Panc1 (cell line): ENCODE measurements at regions not wholly inside any gene's neighbourhood (a gene's known extent, or its start where the extent isn't known, plus 50 kb on each side); places are given as distances from the start of the nearest gene placed in this dataset.

ENCODE experiments used
- ATAC-seq: fragments of 200-7000 bp; cut with Tn5 transposase; 2 replicates; pipeline ENCODE4 v1.9.1; 2020; ENCODE audit warnings: mild to moderate bottlenecking, moderate library complexity
- BruUV-seq: library from RNA; stranded (reverse); fragments of 400-500 nt; replicated peaks from 2 replicates; lab custom pipeline; 2021; lab: Mats Ljungman, UMichigan
- CTCF ChIA-PET: fragments of 300-600 bp; sonication (Branson Sonifier 250); formaldehyde crosslinking; loops from one replicate; lab custom pipeline; 2022; ENCODE audit warnings: antibody characterized with exemption; lab: Charles Lee
- POLR2A ChIA-PET: fragments of 300-600 bp; sonication (Branson Sonifier 250); formaldehyde crosslinking; loops from one replicate; lab custom pipeline; 2022; ENCODE audit warnings: antibody characterized with exemption; lab: Charles Lee
- DNase-seq: peaks from one replicate; pipeline ENCODE4 v3.0.0-alpha.2; 2010; ENCODE audit warnings: low read depth, low spot score
- H3K27ac ChIP-seq: 2 replicates; pipeline ENCODE4 v1.5.1; 2011; ENCODE audit warnings: mild to moderate bottlenecking, low read length, inconsistent platforms
- H3K27me3 ChIP-seq: fragments of 200-500 bp; sonication (Bioruptor generic); 2 replicates; pipeline ENCODE4 v1.6.0; 2014; ENCODE audit warnings: low read length, inconsistent platforms; ENCODE audit not compliant: control insufficient read depth, insufficient read depth
- H3K36me3 ChIP-seq: fragments of 200-500 bp; sonication (Bioruptor generic); 2 replicates; pipeline ENCODE4 v1.5.1; 2014; ENCODE audit warnings: inconsistent platforms, mild to moderate bottlenecking, low read length, moderate library complexity; ENCODE audit not compliant: control insufficient read depth, insufficient read depth
- H3K4me1 ChIP-seq: 2 replicates; pipeline ENCODE4 v1.5.1; 2011; ENCODE audit warnings: inconsistent platforms, mild to moderate bottlenecking, low read length, moderate library complexity; ENCODE audit not compliant: control insufficient read depth, insufficient read depth
- H3K4me3 ChIP-seq, 2 experiments: 2 replicates each; pipeline ENCODE4 v1.5.1; 2011 to 2012; ENCODE audit warnings: low read depth in 2 of 2, low read length in 2 of 2, mild to moderate bottlenecking in 2 of 2, inconsistent platforms in 1 of 2, moderate library complexity in 1 of 2
- H3K9me3 ChIP-seq: fragments of 200-500 bp; sonication (Bioruptor generic); 2 replicates; pipeline ENCODE4 v1.5.1; 2014; ENCODE audit warnings: low read depth, mild to moderate bottlenecking, inconsistent platforms, low read length, moderate library complexity; ENCODE audit not compliant: control insufficient read depth, insufficient read depth
- POLR2AphosphoS5 ChIP-seq: IDR thresholded peaks from 2 replicates; pipeline ENCODE4 v1.6.1; 2012; ENCODE audit warnings: mild to moderate bottlenecking, low read depth, low read length, moderate library complexity
- SIN3A ChIP-seq: IDR thresholded peaks from 2 replicates; pipeline ENCODE4 v1.6.1; 2012; ENCODE audit warnings: low read depth, mild to moderate bottlenecking, low read length, moderate library complexity, borderline replicate concordance; ENCODE audit not compliant: insufficient read depth
- TCF7L2 ChIP-seq: IDR thresholded peaks from 2 replicates; pipeline ENCODE4 v1.6.1; 2011; ENCODE audit warnings: mild to moderate bottlenecking, low read depth, low read length, inconsistent platforms
- in situ Hi-C: cut with HindIII; loops from 2 replicates; pipeline ENCODE4 v1.10.0; 2016; ENCODE audit warnings: low sequenced_read_pairs, low pct_unique_long_range_greater_than_20kb
- intact Hi-C: fragments of 100-400 bp; cut with micrococcal nuclease; formaldehyde crosslinking; loops from one replicate; pipeline ENCODE4 v1.10.0; 2022; ENCODE audit not compliant: unreplicated experiment
- TF ChIP-seq, protein P1 (sequence below): fragments of 450-650 bp; IDR thresholded peaks from 2 replicates; pipeline ENCODE4 v1.5.1; 2017; ENCODE audit warnings: mild to moderate bottlenecking
- TF ChIP-seq, protein P2 (sequence below), 2 experiments: IDR thresholded peaks; 2 replicates each; pipeline ENCODE4 v1.6.1; 2011 to 2012; ENCODE audit warnings: low read depth in 2 of 2, control low read depth in 1 of 2, low read length in 1 of 2, mild to moderate bottlenecking in 1 of 2, moderate library complexity in 1 of 2; ENCODE audit not compliant: insufficient read depth in 1 of 2

DNA sequence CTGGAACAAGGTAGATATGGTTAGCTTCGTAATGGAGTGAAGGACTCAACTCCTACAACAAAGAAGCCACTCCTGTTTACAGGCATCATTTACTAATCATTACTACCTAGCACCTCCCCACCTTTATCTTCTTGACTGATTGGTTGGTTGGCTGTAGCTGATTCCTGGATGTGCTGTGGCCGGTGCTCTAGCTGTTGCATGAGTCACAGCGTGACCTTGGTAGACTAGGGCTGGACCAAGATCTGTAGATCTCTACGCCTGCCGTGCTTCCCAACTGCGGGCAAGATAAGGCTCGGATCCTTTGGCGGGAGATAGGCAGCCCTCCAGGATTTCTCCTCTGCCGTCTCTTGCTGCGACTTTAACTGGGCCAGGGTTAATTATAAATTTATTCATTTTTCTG is 194.3 kb upstream of the SOX11 start:
- intact Hi-C loops (no loop called here), in situ Hi-C loops (no loop called here)
- Histone ChIP-seq H3K4me1 (no peaks in the 10 kb centered on the region), H3K36me3 (no peaks in the 10 kb centered on the region), H3K9me3 (no peaks in the 10 kb centered on the region), H3K27ac (no peak overlapping the region), H3K27me3 (no peaks in the 10 kb centered on the region), H3K4me3 (no peak overlapping the region)
- ChIA-PET CTCF (no interaction called here), POLR2A (no interaction called here)
- TF ChIP-seq POLR2AphosphoS5, result no peak
- TF ChIP-seq SIN3A, result no peak
- TF ChIP-seq, protein P1, sequence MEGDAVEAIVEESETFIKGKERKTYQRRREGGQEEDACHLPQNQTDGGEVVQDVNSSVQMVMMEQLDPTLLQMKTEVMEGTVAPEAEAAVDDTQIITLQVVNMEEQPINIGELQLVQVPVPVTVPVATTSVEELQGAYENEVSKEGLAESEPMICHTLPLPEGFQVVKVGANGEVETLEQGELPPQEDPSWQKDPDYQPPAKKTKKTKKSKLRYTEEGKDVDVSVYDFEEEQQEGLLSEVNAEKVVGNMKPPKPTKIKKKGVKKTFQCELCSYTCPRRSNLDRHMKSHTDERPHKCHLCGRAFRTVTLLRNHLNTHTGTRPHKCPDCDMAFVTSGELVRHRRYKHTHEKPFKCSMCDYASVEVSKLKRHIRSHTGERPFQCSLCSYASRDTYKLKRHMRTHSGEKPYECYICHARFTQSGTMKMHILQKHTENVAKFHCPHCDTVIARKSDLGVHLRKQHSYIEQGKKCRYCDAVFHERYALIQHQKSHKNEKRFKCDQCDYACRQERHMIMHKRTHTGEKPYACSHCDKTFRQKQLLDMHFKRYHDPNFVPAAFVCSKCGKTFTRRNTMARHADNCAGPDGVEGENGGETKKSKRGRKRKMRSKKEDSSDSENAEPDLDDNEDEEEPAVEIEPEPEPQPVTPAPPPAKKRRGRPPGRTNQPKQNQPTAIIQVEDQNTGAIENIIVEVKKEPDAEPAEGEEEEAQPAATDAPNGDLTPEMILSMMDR, result no peak
- no peak for TF ChIP-seq TCF7L2
- TF ChIP-seq, protein P2, sequence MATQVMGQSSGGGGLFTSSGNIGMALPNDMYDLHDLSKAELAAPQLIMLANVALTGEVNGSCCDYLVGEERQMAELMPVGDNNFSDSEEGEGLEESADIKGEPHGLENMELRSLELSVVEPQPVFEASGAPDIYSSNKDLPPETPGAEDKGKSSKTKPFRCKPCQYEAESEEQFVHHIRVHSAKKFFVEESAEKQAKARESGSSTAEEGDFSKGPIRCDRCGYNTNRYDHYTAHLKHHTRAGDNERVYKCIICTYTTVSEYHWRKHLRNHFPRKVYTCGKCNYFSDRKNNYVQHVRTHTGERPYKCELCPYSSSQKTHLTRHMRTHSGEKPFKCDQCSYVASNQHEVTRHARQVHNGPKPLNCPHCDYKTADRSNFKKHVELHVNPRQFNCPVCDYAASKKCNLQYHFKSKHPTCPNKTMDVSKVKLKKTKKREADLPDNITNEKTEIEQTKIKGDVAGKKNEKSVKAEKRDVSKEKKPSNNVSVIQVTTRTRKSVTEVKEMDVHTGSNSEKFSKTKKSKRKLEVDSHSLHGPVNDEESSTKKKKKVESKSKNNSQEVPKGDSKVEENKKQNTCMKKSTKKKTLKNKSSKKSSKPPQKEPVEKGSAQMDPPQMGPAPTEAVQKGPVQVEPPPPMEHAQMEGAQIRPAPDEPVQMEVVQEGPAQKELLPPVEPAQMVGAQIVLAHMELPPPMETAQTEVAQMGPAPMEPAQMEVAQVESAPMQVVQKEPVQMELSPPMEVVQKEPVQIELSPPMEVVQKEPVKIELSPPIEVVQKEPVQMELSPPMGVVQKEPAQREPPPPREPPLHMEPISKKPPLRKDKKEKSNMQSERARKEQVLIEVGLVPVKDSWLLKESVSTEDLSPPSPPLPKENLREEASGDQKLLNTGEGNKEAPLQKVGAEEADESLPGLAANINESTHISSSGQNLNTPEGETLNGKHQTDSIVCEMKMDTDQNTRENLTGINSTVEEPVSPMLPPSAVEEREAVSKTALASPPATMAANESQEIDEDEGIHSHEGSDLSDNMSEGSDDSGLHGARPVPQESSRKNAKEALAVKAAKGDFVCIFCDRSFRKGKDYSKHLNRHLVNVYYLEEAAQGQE (IDR thresholded peaks at IDR 0.05; ENCODE audit: insufficient read depth in 1 of 2, low read depth in 2 of 2, low read length in 1 of 2), result no peak
- DNase-seq, result no peak
- BruUV-seq, result no TSS peak
- no peak for ATAC-seq

DNA sequence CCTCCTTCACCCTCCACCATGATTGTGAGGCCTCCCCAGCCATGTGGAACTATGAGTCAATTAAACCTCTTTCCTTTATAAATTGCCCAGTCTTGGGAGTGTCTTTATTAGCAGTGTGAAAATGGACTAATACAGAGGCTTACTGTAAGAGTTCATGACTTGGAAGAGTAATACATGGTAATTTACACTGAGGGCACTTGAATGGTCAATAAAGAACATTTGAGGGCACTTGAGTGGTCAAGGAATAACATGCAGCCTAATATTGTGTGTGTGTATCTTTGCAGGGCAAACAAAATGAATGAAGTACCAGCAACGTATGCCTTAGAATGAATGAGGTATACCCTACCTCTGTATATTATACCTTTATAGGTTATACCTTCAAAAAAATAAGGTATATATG is 190.4 kb upstream of the SOX11 start:
- intact Hi-C loops, result no loop called here

More for the DNA sequence above, 190.4 kb upstream of the SOX11 start:
- ChIA-PET POLR2A (no interaction called here), CTCF (no interaction called here)
- no peak overlapping the region for H3K27ac ChIP-seq
- H3K4me3 ChIP-seq, result no peak overlapping the region
- no peaks in the 10 kb centered on the region for H3K4me1 ChIP-seq
- no peak for TF ChIP-seq TCF7L2
- TF ChIP-seq, protein P1, result no peak
- TF ChIP-seq SIN3A, result no peak
- TF ChIP-seq, protein P2 (IDR thresholded peaks at IDR 0.05; ENCODE audit: insufficient read depth in 1 of 2, low read depth in 2 of 2, low read length in 1 of 2), result no peak
- no peak for TF ChIP-seq POLR2AphosphoS5
- H3K9me3 ChIP-seq, result no peaks in the 10 kb centered on the region
- BruUV-seq, result no TSS peak
- no peaks in the 10 kb centered on the region for H3K36me3 ChIP-seq
- no peak for DNase-seq
- H3K27me3 ChIP-seq, result no peaks in the 10 kb centered on the region
- in situ Hi-C loops, result no loop called here
- no peak for ATAC-seq
